ENCODE measurements at regions not wholly inside any gene's neighbourhood (a gene's known extent, or its start where the extent isn't known, plus 50 kb on each side); places are given as distances from the start of the nearest gene placed in this dataset.

- no peaks in the 10 kb centered on the region for H3K27me3 ChIP-seq (replicated peaks; ENCODE audit: insufficient read depth, low read length)
- no peak overlapping the region for H2AFZ ChIP-seq (ENCODE audit: low read length)
- H3F3A ChIP-seq (ENCODE audit: insufficient read depth, low read length), result no peaks in the 10 kb centered on the region
- H3K79me2 ChIP-seq (ENCODE audit: low read length), result no peaks in the 10 kb centered on the region
- H3K4me3 ChIP-seq (ENCODE audit: low read length), result no peak overlapping the region
- TF ChIP-seq EZH2 (optimal IDR thresholded peaks at IDR 0.05; ENCODE audit: low read depth, low read length), result no peak
- TF ChIP-seq CTCF (IDR thresholded peaks at IDR 0.05; ENCODE audit: low read length), result no peak
- TF ChIP-seq EZH2phosphoT487 (IDR thresholded peaks at IDR 0.05; ENCODE audit: low read length), result no peak
- 0 out of 2 replicates have a peak, but pooled peaks cover 3% of the 10 kb centered on the region for H3K4me1 ChIP-seq (ENCODE audit: low read length)
- no peaks in the 10 kb centered on the region for H3K9me3 ChIP-seq (replicated peaks; ENCODE audit: insufficient read depth, low read length)
- H3K27ac ChIP-seq (ENCODE audit: low read length), result no peak overlapping the region
- no peaks in the 10 kb centered on the region for H3K36me3 ChIP-seq (replicated peaks; ENCODE audit: insufficient read depth, low read length)
- H3K9me2 ChIP-seq (replicated peaks; ENCODE audit: insufficient read depth, low read length), result no peaks in the 10 kb centered on the region
- H4K20me1 ChIP-seq (ENCODE audit: insufficient read depth, low read length), result no peaks in the 10 kb centered on the region
- no peak for DNase-seq
- H3K4me2 ChIP-seq (ENCODE audit: low read depth, low read length), result no peak overlapping the region
- no peak overlapping the region for H3K9ac ChIP-seq (ENCODE audit: low read length)
These were observed 455.6 kb downstream of the SIPA1L2 start for GRCh38 chr1:232174306-232174705.

GRCh38 chr1:232172563-232172962, 457.4 kb downstream of the SIPA1L2 start:
- H3K9me3 ChIP-seq (replicated peaks; ENCODE audit: insufficient read depth, low read length), result no peaks in the 10 kb centered on the region
- H3K4me1 ChIP-seq (ENCODE audit: low read length), result 0 out of 2 replicates have a peak, but pooled peaks cover 3% of the 10 kb centered on the region
- no peaks in the 10 kb centered on the region for H3K36me3 ChIP-seq (replicated peaks; ENCODE audit: insufficient read depth, low read length)
- TF ChIP-seq EZH2 (optimal IDR thresholded peaks at IDR 0.05; ENCODE audit: low read depth, low read length) (no peak), CTCF (IDR thresholded peaks at IDR 0.05; ENCODE audit: low read length) (no peak), EZH2phosphoT487 (IDR thresholded peaks at IDR 0.05; ENCODE audit: low read length) (no peak)
- DNase-seq, result no peak
- no peaks in the 10 kb centered on the region for H3K79me2 ChIP-seq (ENCODE audit: low read length)
- no peak overlapping the region for H3K27ac ChIP-seq (ENCODE audit: low read length)
- no peak overlapping the region for H3K9ac ChIP-seq (ENCODE audit: low read length)
- no peaks in the 10 kb centered on the region for H3K27me3 ChIP-seq (replicated peaks; ENCODE audit: insufficient read depth, low read length)
- H2AFZ ChIP-seq (ENCODE audit: low read length), result 0 out of 2 replicates have a peak overlapping the region, but pooled peaks have one; percentile 3
- H3K9me2 ChIP-seq (replicated peaks; ENCODE audit: insufficient read depth, low read length), result no peaks in the 10 kb centered on the region
- no peak overlapping the region for H3K4me3 ChIP-seq (ENCODE audit: low read length)
- H4K20me1 ChIP-seq (ENCODE audit: insufficient read depth, low read length), result no peaks in the 10 kb centered on the region
- no peak overlapping the region for H3K4me2 ChIP-seq (ENCODE audit: low read depth, low read length)
- no peaks in the 10 kb centered on the region for H3F3A ChIP-seq (ENCODE audit: insufficient read depth, low read length)

DNA sequence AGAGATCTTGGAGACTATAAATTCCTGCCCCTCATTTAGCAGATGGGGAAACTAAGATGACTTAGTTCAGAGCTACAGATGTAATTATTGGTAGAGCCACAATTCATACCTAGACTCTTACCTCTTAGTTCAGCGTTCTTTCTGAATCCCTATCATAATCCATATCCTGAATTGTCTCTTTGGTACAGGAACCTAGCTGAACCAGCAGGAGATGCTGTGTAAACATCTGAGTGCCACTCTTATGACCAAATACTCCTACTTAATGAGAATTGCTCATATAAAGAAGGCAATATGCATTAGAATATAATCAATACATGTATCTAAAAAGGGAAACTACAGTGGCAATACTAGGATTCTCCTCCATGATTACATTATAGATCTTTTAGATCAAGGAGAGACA, 459.0 kb downstream of the SIPA1L2 start:
- Histone ChIP-seq H3K27ac (ENCODE audit: low read length) (no peak overlapping the region), H3F3A (ENCODE audit: insufficient read depth, low read length) (no peaks in the 10 kb centered on the region), H3K4me2 (ENCODE audit: low read depth, low read length) (no peak overlapping the region), H4K20me1 (ENCODE audit: insufficient read depth, low read length) (no peaks in the 10 kb centered on the region), H2AFZ (ENCODE audit: low read length) (no peak overlapping the region), H3K9ac (ENCODE audit: low read length) (no peak overlapping the region), H3K9me3 (replicated peaks; ENCODE audit: insufficient read depth, low read length) (no peaks in the 10 kb centered on the region), H3K79me2 (ENCODE audit: low read length) (no peaks in the 10 kb centered on the region), H3K4me1 (ENCODE audit: low read length) (0 out of 2 replicates have a peak, but pooled peaks cover 3% of the 10 kb centered on the region), H3K9me2 (replicated peaks; ENCODE audit: insufficient read depth, low read length) (no peaks in the 10 kb centered on the region), H3K4me3 (ENCODE audit: low read length) (no peak overlapping the region), H3K27me3 (replicated peaks; ENCODE audit: insufficient read depth, low read length) (no peaks in the 10 kb centered on the region), H3K36me3 (replicated peaks; ENCODE audit: insufficient read depth, low read length) (no peaks in the 10 kb centered on the region)
- no peak for TF ChIP-seq EZH2phosphoT487 (IDR thresholded peaks at IDR 0.05; ENCODE audit: low read length)
- no peak for DNase-seq

DNA sequence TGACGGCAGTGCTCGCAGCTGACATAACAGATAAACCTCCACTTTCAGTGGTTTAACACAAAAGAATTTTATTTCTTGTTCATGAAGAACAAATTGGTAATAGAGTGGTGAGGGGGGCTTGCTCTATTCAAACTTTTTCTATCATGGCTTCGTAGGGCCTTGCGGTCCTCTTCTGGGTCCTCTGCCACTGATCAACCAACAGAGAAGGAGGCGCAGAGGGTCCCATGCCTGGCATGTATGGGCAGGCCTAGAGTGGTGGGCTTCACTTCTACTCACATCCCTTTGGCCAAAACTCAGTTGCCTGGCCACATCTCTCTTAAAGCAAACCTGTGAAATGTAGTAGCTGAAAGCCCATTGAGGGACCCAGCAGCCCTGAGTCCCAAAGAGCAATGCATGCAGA, 460.5 kb downstream of the SIPA1L2 start:
- H3K36me3 ChIP-seq (replicated peaks; ENCODE audit: insufficient read depth, low read length), result no peaks in the 10 kb centered on the region
- 0 out of 2 replicates have a peak, but pooled peaks cover 3% of the 10 kb centered on the region for H3K4me1 ChIP-seq (ENCODE audit: low read length)
- H3K4me3 ChIP-seq (ENCODE audit: low read length), result no peak overlapping the region
- H2AFZ ChIP-seq (ENCODE audit: low read length), result no peak overlapping the region
- no peak for DNase-seq
- no peak overlapping the region for H3K9ac ChIP-seq (ENCODE audit: low read length)
- no peak for TF ChIP-seq EZH2 (optimal IDR thresholded peaks at IDR 0.05; ENCODE audit: low read depth, low read length)
- no peak for TF ChIP-seq CTCF (IDR thresholded peaks at IDR 0.05; ENCODE audit: low read length)
- TF ChIP-seq EZH2phosphoT487 (IDR thresholded peaks at IDR 0.05; ENCODE audit: low read length), result no peak
- H3F3A ChIP-seq (ENCODE audit: insufficient read depth, low read length), result no peaks in the 10 kb centered on the region
- no peak overlapping the region for H3K27ac ChIP-seq (ENCODE audit: low read length)
- H3K27me3 ChIP-seq (replicated peaks; ENCODE audit: insufficient read depth, low read length), result no peaks in the 10 kb centered on the region
- no peaks in the 10 kb centered on the region for H3K9me3 ChIP-seq (replicated peaks; ENCODE audit: insufficient read depth, low read length)
- no peaks in the 10 kb centered on the region for H3K9me2 ChIP-seq (replicated peaks; ENCODE audit: insufficient read depth, low read length)
- H4K20me1 ChIP-seq (ENCODE audit: insufficient read depth, low read length), result no peaks in the 10 kb centered on the region
- no peaks in the 10 kb centered on the region for H3K79me2 ChIP-seq (ENCODE audit: low read length)
- no peak overlapping the region for H3K4me2 ChIP-seq (ENCODE audit: low read depth, low read length)
